PC-3 (cell line): ENCODE measurements at regions not wholly inside any gene's neighbourhood (a gene's known extent, or its start where the extent isn't known, plus 50 kb on each side); places are given as distances from the start of the nearest gene placed in this dataset.
A peak's percentile ranks its signal among the peaks of the same experiment; 100 is the strongest.

Experiments used
- ATAC-seq: fragments of 200-7000 bp; cut with Tn5 transposase; 2 replicates; pipeline ENCODE4 v1.9.1; 2020; ENCODE audit warnings: mild to moderate bottlenecking, moderate library complexity
- BruUV-seq: library from RNA; stranded (reverse); fragments of 400-500 nt; replicated peaks from 2 replicates; lab custom pipeline; 2021; lab: Mats Ljungman, UMichigan
- CTCF ChIA-PET: fragments of 300-600 bp; sonication (Branson Sonifier 250); formaldehyde crosslinking; loops from one replicate; lab custom pipeline; 2022; ENCODE audit warnings: antibody characterized with exemption; lab: Charles Lee
- POLR2A ChIA-PET: fragments of 300-600 bp; sonication (Branson Sonifier 250); formaldehyde crosslinking; loops from one replicate; lab custom pipeline; 2022; ENCODE audit warnings: antibody characterized with exemption; ENCODE audit not compliant: unreplicated experiment; lab: Charles Lee
- DNase-seq: peaks from one replicate; pipeline ENCODE4 v3.0.0-alpha.2; 2015
- H2AFZ ChIP-seq: fragments of 300-600 bp; sonication (generic); 2 replicates; pipeline ENCODE4 v1.6.0; 2016; ENCODE audit warnings: antibody characterized with exemption, low read length
- H3F3A ChIP-seq: fragments of 300-600 bp; sonication (generic); one replicate; pipeline ENCODE4 v1.6.0; 2017; ENCODE audit warnings: antibody characterized with exemption, low read length, control low read depth, mild to moderate bottlenecking; ENCODE audit not compliant: unreplicated experiment
- H3K27ac ChIP-seq: fragments of 300-600 bp; sonication (generic); 2 replicates; pipeline ENCODE4 v1.5.1; 2016; ENCODE audit warnings: mild to moderate bottlenecking, low read length
- H3K27me3 ChIP-seq: fragments of 300-600 bp; sonication (generic); 2 replicates; pipeline ENCODE4 v1.6.1; 2016; ENCODE audit warnings: low read length, mixed read lengths
- H3K36me3 ChIP-seq: fragments of 300-600 bp; sonication (generic); 2 replicates; pipeline ENCODE4 v1.6.1; 2016; ENCODE audit warnings: low read depth, mixed run types, low read length, mixed read lengths
- H3K4me1 ChIP-seq: fragments of 300-600 bp; sonication (generic); 2 replicates; pipeline ENCODE4 v1.5.1; 2016; ENCODE audit warnings: low read length; ENCODE audit not compliant: insufficient read depth
- H3K4me2 ChIP-seq: fragments of 300-600 bp; sonication (generic); 2 replicates; pipeline ENCODE4 v1.6.0; 2016; ENCODE audit warnings: low read length
- H3K4me3 ChIP-seq: fragments of 300-600 bp; sonication (generic); 2 replicates; pipeline ENCODE4 v1.5.1; 2016; ENCODE audit warnings: mild to moderate bottlenecking, low read length, mixed read lengths
- H3K79me2 ChIP-seq: fragments of 300-600 bp; sonication (generic); 2 replicates; pipeline ENCODE4 v1.6.1; 2017; ENCODE audit warnings: low read length, mixed read lengths
- H3K9ac ChIP-seq: fragments of 300-600 bp; sonication (generic); 2 replicates; pipeline ENCODE4 v1.6.0; 2016; ENCODE audit warnings: mild to moderate bottlenecking, low read length
- H3K9me2 ChIP-seq: fragments of 300-600 bp; sonication (generic); replicated peaks from 2 replicates; pipeline ENCODE4 v1.6.1; 2016; ENCODE audit warnings: mixed run types, low read length, mixed read lengths
- H3K9me3 ChIP-seq: fragments of 300-600 bp; sonication (generic); 2 replicates; pipeline ENCODE4 v1.6.1; 2016; ENCODE audit warnings: low read length, mixed read lengths
- H4K20me1 ChIP-seq: fragments of 300-600 bp; sonication (generic); 2 replicates; pipeline ENCODE4 v1.6.1; 2016; ENCODE audit warnings: low read length, mixed read lengths
- EZH2 ChIP-seq: fragments of 300-600 bp; sonication (generic); IDR thresholded peaks from one replicate; pipeline ENCODE4 v1.6.1; 2017; ENCODE audit warnings: antibody characterized with exemption, mild to moderate bottlenecking, low read length; ENCODE audit not compliant: unreplicated experiment
- EZH2phosphoT487 ChIP-seq: fragments of 300-600 bp; sonication (generic); IDR thresholded peaks from 2 replicates; pipeline ENCODE4 v1.6.1; 2018; ENCODE audit warnings: mild to moderate bottlenecking, antibody characterized with exemption, low read length, borderline replicate concordance
- intact Hi-C: fragments of 100-400 bp; cut with micrococcal nuclease; formaldehyde crosslinking; loops from 2 replicates; pipeline ENCODE4 v1.9.0; 2023
- TF ChIP-seq, protein P1 (sequence below): fragments of 300-600 bp; sonication (generic); conservative IDR thresholded peaks from 2 replicates; pipeline ENCODE4 v1.5.1; 2017; ENCODE audit warnings: antibody characterized with exemption, low read depth, mild to moderate bottlenecking, low read length

DNA sequence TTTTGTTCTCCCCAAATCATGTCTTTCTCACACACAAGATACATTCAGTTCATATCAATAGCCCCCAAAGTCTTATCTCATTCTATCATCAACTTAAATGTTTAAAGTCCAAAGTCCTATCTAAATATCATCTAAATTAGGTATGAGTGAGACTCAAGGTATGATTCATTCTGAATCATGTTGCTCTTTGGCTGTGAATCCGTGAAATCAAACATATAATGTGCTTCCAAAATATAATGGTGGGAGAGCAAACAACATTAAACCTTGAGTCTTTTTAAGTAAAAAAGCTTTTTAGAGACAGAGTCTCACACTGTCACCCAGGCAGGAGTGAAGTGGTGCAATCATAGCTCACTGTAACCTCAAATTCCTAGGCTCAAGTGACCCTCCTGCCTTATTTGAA lies 139.1 kb downstream of the SAMMSON start:
- Histone ChIP-seq H3K9me2 (no peaks in the 10 kb centered on the region), H3K9me3 (no peaks in the 10 kb centered on the region), H3K4me2 (peak overlapping the region; percentile 41), H3K9ac (no peak overlapping the region), H2AFZ (no peak overlapping the region), H3K27me3 (no peaks in the 10 kb centered on the region), H3K4me1 (peaks cover 17% of the 10 kb centered on the region), H3K79me2 (no peaks in the 10 kb centered on the region), H4K20me1 (no peaks in the 10 kb centered on the region), H3F3A (no peaks in the 10 kb centered on the region), H3K27ac (peak overlapping the region; percentile 70), H3K4me3 (no peak overlapping the region), H3K36me3 (no peaks in the 10 kb centered on the region)
- ChIA-PET POLR2A (no interaction called here), CTCF (no interaction called here)
- BruUV-seq = no TSS peak
- TF ChIP-seq EZH2 = no peak
- TF ChIP-seq, protein P1, sequence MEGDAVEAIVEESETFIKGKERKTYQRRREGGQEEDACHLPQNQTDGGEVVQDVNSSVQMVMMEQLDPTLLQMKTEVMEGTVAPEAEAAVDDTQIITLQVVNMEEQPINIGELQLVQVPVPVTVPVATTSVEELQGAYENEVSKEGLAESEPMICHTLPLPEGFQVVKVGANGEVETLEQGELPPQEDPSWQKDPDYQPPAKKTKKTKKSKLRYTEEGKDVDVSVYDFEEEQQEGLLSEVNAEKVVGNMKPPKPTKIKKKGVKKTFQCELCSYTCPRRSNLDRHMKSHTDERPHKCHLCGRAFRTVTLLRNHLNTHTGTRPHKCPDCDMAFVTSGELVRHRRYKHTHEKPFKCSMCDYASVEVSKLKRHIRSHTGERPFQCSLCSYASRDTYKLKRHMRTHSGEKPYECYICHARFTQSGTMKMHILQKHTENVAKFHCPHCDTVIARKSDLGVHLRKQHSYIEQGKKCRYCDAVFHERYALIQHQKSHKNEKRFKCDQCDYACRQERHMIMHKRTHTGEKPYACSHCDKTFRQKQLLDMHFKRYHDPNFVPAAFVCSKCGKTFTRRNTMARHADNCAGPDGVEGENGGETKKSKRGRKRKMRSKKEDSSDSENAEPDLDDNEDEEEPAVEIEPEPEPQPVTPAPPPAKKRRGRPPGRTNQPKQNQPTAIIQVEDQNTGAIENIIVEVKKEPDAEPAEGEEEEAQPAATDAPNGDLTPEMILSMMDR = no peak
- TF ChIP-seq EZH2phosphoT487 = no peak
- ATAC-seq = peak; percentile 90
- intact Hi-C loops = loop anchor here (10.0 kb wide), 1 partner anchor 146 kb away; no protein-coding TSS in a partner anchor
- DNase-seq = peak; percentile 66
